ENCODE measurements at regions not wholly inside any gene's neighbourhood (a gene's known extent, or its start where the extent isn't known, plus 50 kb on each side); places are given as distances from the start of the nearest gene placed in this dataset.

DNA sequence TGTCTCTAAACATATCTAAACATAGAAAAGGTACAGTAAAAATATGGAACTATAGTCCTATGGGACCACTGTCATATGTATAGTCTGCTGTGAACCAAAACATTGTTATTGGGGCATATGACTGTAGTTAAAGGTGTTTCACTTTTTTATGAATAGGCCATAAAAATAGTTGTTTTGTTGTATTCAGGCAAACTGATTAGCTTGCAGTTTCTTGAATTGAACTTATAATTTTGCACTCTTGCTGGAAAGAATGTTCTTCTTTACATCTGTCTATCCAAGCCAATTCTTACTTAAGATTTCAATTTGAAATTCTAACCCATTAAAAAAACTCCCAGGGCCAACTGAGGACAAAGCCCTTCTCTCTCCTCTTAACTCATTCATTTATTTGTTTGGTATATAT lies 234.1 kb downstream of the NOVA1 start:
- no peaks in the 10 kb centered on the region for H3K27me3 ChIP-seq (replicated peaks)
- no peak overlapping the region for H3K4me3 ChIP-seq (ENCODE audit: low read depth, low read length)
- in situ Hi-C loops (cut with HindIII; ENCODE audit: low pct_ligation_motif_present, low sequenced_read_pairs): no loop called here
- H3K36me3 ChIP-seq (replicated peaks): no peaks in the 10 kb centered on the region
- TF ChIP-seq, protein P1, sequence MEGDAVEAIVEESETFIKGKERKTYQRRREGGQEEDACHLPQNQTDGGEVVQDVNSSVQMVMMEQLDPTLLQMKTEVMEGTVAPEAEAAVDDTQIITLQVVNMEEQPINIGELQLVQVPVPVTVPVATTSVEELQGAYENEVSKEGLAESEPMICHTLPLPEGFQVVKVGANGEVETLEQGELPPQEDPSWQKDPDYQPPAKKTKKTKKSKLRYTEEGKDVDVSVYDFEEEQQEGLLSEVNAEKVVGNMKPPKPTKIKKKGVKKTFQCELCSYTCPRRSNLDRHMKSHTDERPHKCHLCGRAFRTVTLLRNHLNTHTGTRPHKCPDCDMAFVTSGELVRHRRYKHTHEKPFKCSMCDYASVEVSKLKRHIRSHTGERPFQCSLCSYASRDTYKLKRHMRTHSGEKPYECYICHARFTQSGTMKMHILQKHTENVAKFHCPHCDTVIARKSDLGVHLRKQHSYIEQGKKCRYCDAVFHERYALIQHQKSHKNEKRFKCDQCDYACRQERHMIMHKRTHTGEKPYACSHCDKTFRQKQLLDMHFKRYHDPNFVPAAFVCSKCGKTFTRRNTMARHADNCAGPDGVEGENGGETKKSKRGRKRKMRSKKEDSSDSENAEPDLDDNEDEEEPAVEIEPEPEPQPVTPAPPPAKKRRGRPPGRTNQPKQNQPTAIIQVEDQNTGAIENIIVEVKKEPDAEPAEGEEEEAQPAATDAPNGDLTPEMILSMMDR (IDR thresholded peaks at IDR 0.05; ENCODE audit: low read depth, low read length, missing control alignments): no peak
- no peak for DNase-seq
- H3K27ac ChIP-seq: no peak overlapping the region

DNA sequence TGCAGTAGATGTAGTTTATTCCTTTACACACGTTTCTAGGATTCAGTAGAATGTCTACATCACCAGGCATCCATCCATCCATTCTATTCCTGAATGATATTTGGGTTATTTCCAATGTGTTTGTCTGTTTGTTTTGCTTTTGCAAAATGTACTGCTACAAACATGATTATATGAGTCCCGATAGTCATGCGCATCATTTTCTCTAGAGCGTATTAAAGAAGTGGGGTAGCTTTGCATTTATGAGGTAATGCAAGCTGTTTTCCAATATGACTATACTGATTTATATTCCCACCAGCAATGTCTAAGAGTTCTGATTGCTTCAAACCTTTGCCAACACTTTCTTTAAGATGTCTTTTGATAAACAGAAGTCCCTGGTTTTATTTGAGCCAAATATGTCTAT lies 253.2 kb downstream of the NOVA1 start:
- Histone ChIP-seq H3K27me3 (replicated peaks) (no peaks in the 10 kb centered on the region), H3K36me3 (replicated peaks) (no peaks in the 10 kb centered on the region), H3K4me3 (ENCODE audit: low read depth, low read length) (no peak overlapping the region), H3K27ac (no peak overlapping the region)
- in situ Hi-C loops (cut with HindIII; ENCODE audit: low pct_ligation_motif_present, low sequenced_read_pairs): no loop called here
- no peak for DNase-seq
- TF ChIP-seq, protein P1 (IDR thresholded peaks at IDR 0.05; ENCODE audit: low read depth, low read length, missing control alignments): no peak

DNA sequence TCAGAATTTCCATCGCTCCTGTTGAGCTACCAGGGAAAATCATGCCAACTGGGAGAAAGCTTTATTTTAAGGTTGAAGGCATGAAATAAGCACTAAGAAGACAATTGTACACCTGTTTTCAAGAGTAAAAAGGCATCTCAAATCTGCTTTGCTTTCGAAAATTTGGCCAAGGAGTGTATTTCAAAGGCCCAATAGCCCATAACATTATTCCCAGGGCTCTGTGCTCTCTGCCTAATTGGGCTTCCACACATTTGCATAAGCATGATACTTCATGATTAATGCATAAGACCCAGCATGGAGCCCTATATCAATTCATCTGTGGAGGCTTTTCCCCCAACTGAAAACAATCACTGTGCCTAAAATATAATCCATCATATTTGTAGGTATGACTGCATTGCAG lies 258.5 kb downstream of the NOVA1 start:
- TF ChIP-seq, protein P1 (IDR thresholded peaks at IDR 0.05; ENCODE audit: low read depth, low read length, missing control alignments): no peak
- DNase-seq: no peak
- in situ Hi-C loops (cut with HindIII; ENCODE audit: low pct_ligation_motif_present, low sequenced_read_pairs): no loop called here
- Histone ChIP-seq H3K27ac (no peak overlapping the region), H3K27me3 (replicated peaks) (no peaks in the 10 kb centered on the region), H3K4me3 (ENCODE audit: low read depth, low read length) (no peak overlapping the region), H3K36me3 (replicated peaks) (no peaks in the 10 kb centered on the region)

DNA sequence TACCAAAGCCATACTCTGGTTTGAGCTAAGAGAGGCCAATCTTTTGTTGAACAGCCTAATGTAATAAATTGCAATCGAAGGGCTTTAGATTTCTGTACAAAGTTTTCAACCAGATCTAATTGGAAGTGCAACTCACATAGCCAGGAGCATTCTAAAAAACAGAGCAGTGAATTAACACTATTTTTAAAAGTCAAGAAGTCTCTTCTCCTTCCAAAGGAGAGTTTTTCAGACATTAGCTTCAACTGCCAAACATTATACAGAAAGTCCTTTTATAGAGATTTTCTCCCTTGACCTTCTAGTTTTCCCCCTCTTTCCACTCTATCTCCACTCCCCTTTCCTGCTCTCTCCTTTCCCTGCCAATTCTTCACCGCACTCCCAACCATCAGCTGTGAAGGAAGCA lies 259.6 kb downstream of the NOVA1 start:
- TF ChIP-seq, protein P1 (IDR thresholded peaks at IDR 0.05; ENCODE audit: low read depth, low read length, missing control alignments): no peak
- in situ Hi-C loops (cut with HindIII; ENCODE audit: low pct_ligation_motif_present, low sequenced_read_pairs): no loop called here
- DNase-seq: no peak
- Histone ChIP-seq H3K4me3 (ENCODE audit: low read depth, low read length) (no peak overlapping the region), H3K27ac (no peak overlapping the region), H3K36me3 (replicated peaks) (no peaks in the 10 kb centered on the region), H3K27me3 (replicated peaks) (no peaks in the 10 kb centered on the region)

DNA sequence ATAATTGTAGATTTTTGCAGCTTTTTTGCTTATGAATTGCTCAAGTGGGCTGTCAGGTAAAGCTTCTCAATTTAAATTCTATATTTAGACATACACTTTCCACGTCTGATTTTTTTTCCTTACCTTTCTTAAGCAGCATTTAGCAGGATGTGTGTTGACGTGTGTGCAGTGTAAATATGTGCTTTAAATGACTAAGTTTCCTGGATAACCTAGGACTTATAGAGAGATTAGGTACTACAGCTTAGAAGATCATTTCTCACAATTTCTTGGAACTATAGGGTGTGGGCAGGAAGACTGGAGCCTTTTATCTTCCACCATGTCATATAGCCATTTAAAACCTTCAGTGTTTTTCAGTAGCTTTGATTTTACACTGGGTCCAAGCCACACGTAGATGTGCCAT lies 263.5 kb downstream of the NOVA1 start:
- no peak overlapping the region for H3K27ac ChIP-seq
- no peak overlapping the region for H3K4me3 ChIP-seq (ENCODE audit: low read depth, low read length)
- DNase-seq: no peak
- TF ChIP-seq, protein P1 (IDR thresholded peaks at IDR 0.05; ENCODE audit: low read depth, low read length, missing control alignments): no peak
- in situ Hi-C loops (cut with HindIII; ENCODE audit: low pct_ligation_motif_present, low sequenced_read_pairs): no loop called here
- no peaks in the 10 kb centered on the region for H3K27me3 ChIP-seq (replicated peaks)
- no peaks in the 10 kb centered on the region for H3K36me3 ChIP-seq (replicated peaks)

DNA sequence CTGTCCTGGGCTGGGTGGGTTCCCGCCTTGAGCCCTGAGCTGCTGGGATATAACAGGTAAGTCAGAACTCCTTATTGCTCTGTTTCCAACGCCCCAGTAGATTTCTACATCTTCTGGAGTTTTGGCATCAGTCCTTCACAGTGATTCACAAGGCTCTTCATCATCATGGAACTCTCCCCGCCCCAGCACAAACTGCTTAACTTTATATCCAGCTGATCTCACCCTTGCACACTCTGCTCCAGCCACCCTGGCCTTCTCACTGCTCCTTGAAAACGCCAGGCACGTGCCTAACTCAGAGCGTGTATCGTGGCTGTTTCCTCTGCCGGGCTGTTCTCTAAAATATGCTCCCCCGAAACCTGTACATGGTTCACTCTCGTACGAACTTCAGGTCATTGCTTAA lies 264.9 kb downstream of the NOVA1 start:
- no peak for DNase-seq
- TF ChIP-seq, protein P1 (IDR thresholded peaks at IDR 0.05; ENCODE audit: low read depth, low read length, missing control alignments): no peak
- H3K27ac ChIP-seq: no peak overlapping the region
- H3K36me3 ChIP-seq (replicated peaks): no peaks in the 10 kb centered on the region
- no peaks in the 10 kb centered on the region for H3K27me3 ChIP-seq (replicated peaks)
- in situ Hi-C loops (cut with HindIII; ENCODE audit: low pct_ligation_motif_present, low sequenced_read_pairs): no loop called here
- H3K4me3 ChIP-seq (ENCODE audit: low read depth, low read length): no peak overlapping the region

Data from brain microvascular endothelial cell (primary cell).